SK-N-SH treated with all-trans-retinoic acid at 6 μM for 48 hours (cell line): ENCODE measurements at regions not wholly inside any gene's neighbourhood (a gene's known extent, or its start where the extent isn't known, plus 50 kb on each side); places are given as distances from the start of the nearest gene placed in this dataset.
A peak's percentile ranks its signal among the peaks of the same experiment; 100 is the strongest.

Experiments used
- ATAC-seq: fragments of 200-7000 bp; cut with Tn5 transposase; 3 replicates; pipeline ENCODE4 v1.9.1; 2020; ENCODE audit warnings: mild to moderate bottlenecking, moderate library complexity
- BACH2 ChIP-seq: fragments of 250-450 bp; sonication (Bioruptor Pico); IDR thresholded peaks from 2 replicates; pipeline ENCODE4 v1.9.0; 2021; ENCODE audit warnings: mild to moderate bottlenecking, borderline replicate concordance
- CREB5 ChIP-seq: fragments of 250-450 bp; sonication (Bioruptor Pico); IDR thresholded peaks from 2 replicates; pipeline ENCODE4 v1.5.1; 2020; ENCODE audit warnings: low read depth, mild to moderate bottlenecking, moderate library complexity
- CSRNP3 ChIP-seq: fragments of 250-450 bp; sonication (Bioruptor Pico); IDR thresholded peaks from 2 replicates; pipeline ENCODE4 v1.5.1; 2021; ENCODE audit warnings: mild to moderate bottlenecking, moderate library complexity
- ESRRG ChIP-seq: fragments of 250-450 bp; sonication (Bioruptor Pico); IDR thresholded peaks from 2 replicates; pipeline ENCODE4 v1.6.1; 2021; ENCODE audit warnings: mild to moderate bottlenecking
- ISL1 ChIP-seq: fragments of 250-450 bp; sonication (Bioruptor Pico); IDR thresholded peaks from 2 replicates; pipeline ENCODE4 v2.1.2; 2022; ENCODE audit warnings: mild to moderate bottlenecking, moderate library complexity
- PATZ1 ChIP-seq: fragments of 250-450 bp; sonication (Bioruptor Pico); IDR thresholded peaks from 2 replicates; pipeline ENCODE4 v1.8.0; 2020; ENCODE audit warnings: mild to moderate bottlenecking, moderate library complexity, borderline replicate concordance
- RARB ChIP-seq: fragments of 250-450 bp; sonication (Bioruptor Pico); IDR thresholded peaks from 2 replicates; pipeline ENCODE4 v1.8.0; 2021; ENCODE audit warnings: mild to moderate bottlenecking, moderate library complexity
- TCF4 ChIP-seq: fragments of 250-450 bp; sonication (Bioruptor Pico); IDR thresholded peaks from 2 replicates; pipeline ENCODE4 v1.8.0; 2021; ENCODE audit warnings: mild to moderate bottlenecking, moderate library complexity, borderline replicate concordance
- ZFP30 ChIP-seq: fragments of 450-650 bp; formaldehyde crosslinking; IDR thresholded peaks from 2 replicates; pipeline ENCODE4 v1.5.0; 2022; ENCODE audit warnings: mild to moderate bottlenecking, moderate library complexity
- ZNF70 ChIP-seq: fragments of 450-650 bp; formaldehyde crosslinking; IDR thresholded peaks from 2 replicates; pipeline ENCODE4 v1.5.0; 2020; ENCODE audit warnings: mild to moderate bottlenecking, moderate library complexity
- ZNF8 ChIP-seq: fragments of 450-650 bp; formaldehyde crosslinking; IDR thresholded peaks from 2 replicates; pipeline ENCODE4 v1.5.0; 2020; ENCODE audit warnings: mild to moderate bottlenecking, moderate library complexity
- TF ChIP-seq, protein P1 (sequence below): fragments of 250-450 bp; sonication (Bioruptor Pico); IDR thresholded peaks from 2 replicates; pipeline ENCODE4 v1.5.0; 2020; ENCODE audit warnings: mild to moderate bottlenecking, moderate library complexity

DNA sequence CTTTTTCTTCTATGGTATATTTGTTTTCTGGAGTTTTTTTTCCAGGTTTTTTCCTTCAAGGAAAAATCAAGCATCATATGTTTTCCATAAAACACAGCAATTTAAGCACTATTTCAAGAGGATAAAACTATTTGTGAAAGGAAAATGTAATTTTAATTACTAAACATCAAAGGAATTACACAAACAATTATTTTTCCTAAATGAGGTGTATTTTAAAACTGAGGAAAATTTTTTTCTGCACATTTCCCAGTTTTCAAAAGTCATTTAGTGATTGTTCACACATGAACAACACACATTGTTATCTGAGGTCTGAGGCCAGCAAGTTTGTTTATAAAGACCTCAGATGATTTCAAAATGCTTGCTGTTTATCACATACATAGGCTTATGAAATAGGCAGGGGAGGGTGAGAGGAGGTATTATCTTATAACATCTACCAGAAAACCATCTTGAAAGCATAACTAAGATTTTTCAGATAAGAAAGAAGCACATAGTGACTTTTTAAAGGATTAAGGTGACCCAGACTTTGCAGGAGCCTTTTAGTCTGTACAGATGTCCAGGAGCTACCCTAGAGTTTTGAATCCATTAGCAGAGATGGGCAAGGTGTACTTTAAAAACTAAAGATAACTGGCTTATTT lies 381.6 kb downstream of the GJA1 start:
- TF ChIP-seq TCF4 = peak; percentile 65; the same call in 1 of the 2 replicates
- TF ChIP-seq, protein P1, sequence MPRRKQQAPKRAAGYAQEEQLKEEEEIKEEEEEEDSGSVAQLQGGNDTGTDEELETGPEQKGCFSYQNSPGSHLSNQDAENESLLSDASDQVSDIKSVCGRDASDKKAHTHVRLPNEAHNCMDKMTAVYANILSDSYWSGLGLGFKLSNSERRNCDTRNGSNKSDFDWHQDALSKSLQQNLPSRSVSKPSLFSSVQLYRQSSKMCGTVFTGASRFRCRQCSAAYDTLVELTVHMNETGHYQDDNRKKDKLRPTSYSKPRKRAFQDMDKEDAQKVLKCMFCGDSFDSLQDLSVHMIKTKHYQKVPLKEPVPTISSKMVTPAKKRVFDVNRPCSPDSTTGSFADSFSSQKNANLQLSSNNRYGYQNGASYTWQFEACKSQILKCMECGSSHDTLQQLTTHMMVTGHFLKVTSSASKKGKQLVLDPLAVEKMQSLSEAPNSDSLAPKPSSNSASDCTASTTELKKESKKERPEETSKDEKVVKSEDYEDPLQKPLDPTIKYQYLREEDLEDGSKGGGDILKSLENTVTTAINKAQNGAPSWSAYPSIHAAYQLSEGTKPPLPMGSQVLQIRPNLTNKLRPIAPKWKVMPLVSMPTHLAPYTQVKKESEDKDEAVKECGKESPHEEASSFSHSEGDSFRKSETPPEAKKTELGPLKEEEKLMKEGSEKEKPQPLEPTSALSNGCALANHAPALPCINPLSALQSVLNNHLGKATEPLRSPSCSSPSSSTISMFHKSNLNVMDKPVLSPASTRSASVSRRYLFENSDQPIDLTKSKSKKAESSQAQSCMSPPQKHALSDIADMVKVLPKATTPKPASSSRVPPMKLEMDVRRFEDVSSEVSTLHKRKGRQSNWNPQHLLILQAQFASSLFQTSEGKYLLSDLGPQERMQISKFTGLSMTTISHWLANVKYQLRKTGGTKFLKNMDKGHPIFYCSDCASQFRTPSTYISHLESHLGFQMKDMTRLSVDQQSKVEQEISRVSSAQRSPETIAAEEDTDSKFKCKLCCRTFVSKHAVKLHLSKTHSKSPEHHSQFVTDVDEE = 0 out of 2 replicates have a peak, but pooled peaks have one; percentile 35
- no peak for TF ChIP-seq ZFP30 (CRISPR knock-in tag)
- no peak; the same call in 2 of the 3 replicates for ATAC-seq

GRCh38 chr6:121823437-121823851 lies 388.0 kb downstream of the GJA1 start:
- ATAC-seq = peak; percentile 68
- TF ChIP-seq ZNF8 (CRISPR knock-in tag) = peak; percentile 12; the same call in 1 of the 2 replicates
- peak; percentile 60; the same call in 1 of the 2 replicates for TF ChIP-seq ZNF70 (CRISPR knock-in tag)
- TF ChIP-seq, protein P1 = peak; percentile 63; the same call in 1 of the 2 replicates
- no peak for TF ChIP-seq BACH2
- TF ChIP-seq CSRNP3 (CRISPR knock-in tag) = 0 out of 2 replicates have a peak, but pooled peaks have one; percentile 54
- peak; percentile 96 for TF ChIP-seq ISL1 (CRISPR knock-in tag)
- peak; percentile 30; the same call in 1 of the 2 replicates for TF ChIP-seq ESRRG
- no peak for TF ChIP-seq PATZ1 (CRISPR knock-in tag)
- 0 out of 2 replicates have a peak, but pooled peaks have one; percentile 34 for TF ChIP-seq CREB5 (CRISPR knock-in tag)

- peak; percentile 92 for ATAC-seq
- TF ChIP-seq ISL1 (CRISPR knock-in tag) (peak; percentile 67; the same call in 1 of the 2 replicates), ZNF8 (CRISPR knock-in tag) (no peak)
These were observed 390.8 kb downstream of the GJA1 start for GRCh38 chr6:121826156-121826810.

- no peak for TF ChIP-seq BACH2
- TF ChIP-seq RARB (CRISPR knock-in tag) = no peak
- no peak for TF ChIP-seq ISL1 (CRISPR knock-in tag)
- no peak for TF ChIP-seq PATZ1 (CRISPR knock-in tag)
- TF ChIP-seq ZNF70 (CRISPR knock-in tag) = no peak
- ATAC-seq = no peak
These were observed 392.9 kb downstream of the GJA1 start for GRCh38 chr6:121828146-121828886.
